ENCODE measurements at regions not wholly inside any gene's neighbourhood (a gene's known extent, or its start where the extent isn't known, plus 50 kb on each side); places are given as distances from the start of the nearest gene placed in this dataset.

DNA sequence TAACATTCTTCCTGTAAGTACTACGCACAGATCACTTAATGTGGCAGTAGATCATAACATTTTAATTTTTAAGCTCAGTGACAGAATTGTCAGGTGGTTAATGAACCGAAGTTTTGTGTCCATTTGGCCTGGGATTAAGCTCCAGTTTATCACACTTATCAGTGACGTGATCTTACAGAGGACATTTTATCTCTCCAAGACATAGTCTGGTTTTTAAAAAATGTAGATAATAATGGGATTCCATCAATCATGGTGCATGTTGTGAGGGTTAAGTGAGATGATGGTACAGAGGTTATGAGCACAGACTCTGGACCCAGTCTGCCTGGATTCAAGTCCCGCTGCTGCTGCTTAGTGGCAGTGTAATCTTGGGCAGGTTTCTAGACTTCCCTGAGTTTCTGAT is 66.0 kb upstream of the ZFAND5 start:
- DNase-seq (ENCODE audit: low read depth) = no peak

DNA sequence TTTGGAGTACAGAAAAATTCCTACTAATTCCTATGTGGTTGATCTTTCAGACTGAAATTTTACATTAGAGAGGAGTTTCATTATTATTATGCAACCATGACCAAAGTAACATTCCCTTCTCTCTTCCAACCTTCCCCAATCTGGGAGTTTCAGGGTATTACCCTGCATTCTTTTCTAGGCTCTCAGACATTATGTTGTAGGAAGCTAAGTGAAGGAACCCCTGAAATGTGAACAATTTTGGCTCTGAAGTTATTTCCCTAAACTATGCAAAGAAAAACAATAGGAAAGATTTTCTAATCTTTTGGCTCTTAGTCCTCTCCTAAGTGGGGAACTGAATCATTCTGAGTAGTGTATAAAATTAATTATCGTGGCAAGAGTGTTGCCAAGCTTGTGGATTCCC is 63.3 kb upstream of the ZFAND5 start:
- peak; percentile 13 for DNase-seq (ENCODE audit: low read depth)

DNA sequence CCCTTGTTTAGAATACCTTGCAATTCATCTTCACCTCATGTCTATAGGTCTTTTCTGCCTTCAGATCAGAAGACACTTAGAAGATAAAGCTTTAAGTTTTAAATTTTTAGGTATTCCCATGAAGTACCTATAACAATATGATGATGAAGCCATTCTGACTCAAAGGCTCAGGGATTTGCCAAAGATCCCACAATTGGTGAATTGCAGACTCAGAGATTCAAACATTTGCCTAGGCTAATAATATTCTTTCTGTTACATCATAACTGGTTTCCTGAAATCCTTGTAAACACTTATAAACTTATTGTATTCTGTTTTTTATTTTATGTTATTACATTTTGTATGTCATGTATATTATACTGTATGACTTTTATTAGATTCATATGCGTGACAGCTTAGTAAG is 62.8 kb upstream of the ZFAND5 start:
- no peak for DNase-seq (ENCODE audit: low read depth)

DNA sequence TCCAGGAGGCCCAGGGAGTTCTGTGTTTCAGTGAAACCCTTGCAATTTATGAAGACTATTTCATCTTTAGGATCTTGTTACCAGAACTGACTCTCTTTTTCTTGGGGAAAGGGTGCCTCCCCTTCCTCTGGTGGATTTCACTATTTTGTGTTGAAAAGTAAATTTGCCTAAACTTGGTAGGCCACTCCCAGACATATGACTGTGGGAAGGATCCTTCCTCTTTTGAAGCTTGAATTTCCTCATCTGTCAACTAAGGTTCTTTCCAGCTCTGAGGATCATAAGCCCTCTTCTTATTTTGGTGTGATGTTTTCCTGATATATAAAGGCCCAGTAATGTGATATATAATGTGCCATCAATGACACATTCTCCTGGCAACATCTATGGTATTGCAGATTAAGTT is 59.1 kb upstream of the ZFAND5 start:
- no peak for DNase-seq (ENCODE audit: low read depth)

DNA sequence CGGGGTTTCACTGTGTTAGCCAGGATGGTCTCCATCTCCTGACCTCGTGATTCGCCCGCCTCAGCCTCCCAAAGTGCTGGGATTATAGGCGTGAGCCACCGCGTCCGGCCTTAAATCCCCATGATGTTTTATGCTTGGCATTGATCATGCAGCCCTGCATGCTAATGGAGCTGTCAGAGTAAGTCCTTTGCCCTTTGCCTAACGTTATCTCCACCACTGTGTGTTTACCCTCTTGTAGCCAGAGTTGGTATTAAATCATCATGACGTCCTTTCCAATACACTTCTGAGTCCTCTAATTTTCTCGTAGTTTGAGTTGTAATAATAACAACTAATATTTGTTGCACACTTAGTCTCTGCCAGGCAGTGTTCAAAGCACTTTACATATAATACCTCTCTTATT is 57.2 kb upstream of the ZFAND5 start:
- DNase-seq (ENCODE audit: low read depth) = no peak

DNA sequence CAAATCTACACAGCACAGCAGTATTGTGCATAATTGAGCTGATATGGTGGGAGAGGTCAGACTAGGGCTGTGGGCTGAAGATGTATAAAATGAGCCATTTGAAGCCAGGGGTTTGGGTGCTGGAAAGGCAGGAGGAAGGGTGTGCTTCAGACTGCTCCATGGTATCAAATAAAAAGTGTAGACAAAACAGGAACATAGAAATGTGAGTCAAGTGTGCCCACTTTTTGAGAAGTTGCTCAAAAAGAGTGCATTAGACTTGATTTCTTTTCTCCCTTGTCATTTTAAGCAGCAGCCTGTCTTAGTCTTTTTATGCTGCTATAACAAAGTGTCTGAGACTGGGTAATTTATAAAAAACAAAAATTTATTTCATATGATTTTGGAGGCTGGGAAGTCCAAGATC is 55.8 kb upstream of the ZFAND5 start:
- no peak for DNase-seq (ENCODE audit: low read depth)

DNA sequence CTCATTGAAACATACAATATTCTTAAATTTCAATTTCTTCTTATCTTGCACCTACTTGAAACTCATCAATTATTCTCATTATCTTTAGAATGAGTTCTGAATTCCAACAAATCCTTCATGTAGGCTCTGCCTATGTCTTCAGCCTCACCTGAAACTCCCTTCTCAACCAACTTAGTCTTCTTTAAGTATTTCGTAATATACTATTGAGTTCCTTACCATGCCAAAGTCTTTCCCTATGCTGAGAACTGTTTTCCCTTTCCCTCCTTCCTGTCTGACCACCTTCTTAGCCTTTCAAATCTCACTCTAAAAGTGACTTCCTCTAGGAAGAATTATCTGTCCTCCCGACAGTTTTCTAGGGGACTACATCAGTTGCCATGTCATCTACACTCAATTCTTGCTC is 50.9 kb upstream of the ZFAND5 start:
- DNase-seq (ENCODE audit: low read depth) = no peak

DNA sequence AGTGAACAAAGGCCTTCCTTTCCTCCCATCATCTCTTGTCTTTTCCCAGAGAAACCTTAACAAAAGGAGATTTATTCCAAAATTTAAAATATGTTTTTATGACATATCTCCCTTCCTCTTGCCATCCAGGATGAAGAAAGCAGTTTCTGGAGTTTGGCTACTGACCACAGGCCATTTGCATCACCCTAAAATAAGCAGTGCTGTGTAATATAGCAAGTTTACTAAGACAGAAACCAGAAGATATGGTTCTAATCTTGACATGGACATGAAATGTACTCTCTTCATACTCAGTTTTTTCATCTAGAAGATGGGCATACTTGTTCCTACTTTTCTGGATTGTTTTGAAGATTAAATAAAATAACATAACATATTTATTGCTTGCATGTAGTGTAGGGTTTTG is 50.2 kb upstream of the ZFAND5 start:
- DNase-seq (ENCODE audit: low read depth) = no peak
